SK-N-MC (cell line): ENCODE measurements at regions not wholly inside any gene's neighbourhood (a gene's known extent, or its start where the extent isn't known, plus 50 kb on each side); places are given as distances from the start of the nearest gene placed in this dataset.

Experiments used
- EZH2 ChIP-seq: fragments of 200-600 bp; sonication (generic); IDR thresholded peaks from one replicate; pipeline ENCODE4 v1.6.1; 2017; ENCODE audit warnings: antibody characterized with exemption
- FOXP2 ChIP-seq: optimal IDR thresholded peaks from 2 replicates; pipeline ENCODE3; 2011; ENCODE audit warnings: mild to moderate bottlenecking, moderate library complexity; ENCODE audit not compliant: insufficient read depth; ENCODE audit errors: extremely low read length, control extremely low read depth
- POLR2AphosphoS5 ChIP-seq: IDR thresholded peaks from 2 replicates; pipeline ENCODE4 v1.6.1; 2012; ENCODE audit warnings: mild to moderate bottlenecking, low read depth, low read length, borderline replicate concordance

GRCh38 chr5:28369418-28369817, 1331.0 kb upstream of the CDH9 start:
- TF ChIP-seq EZH2 (no peak), POLR2AphosphoS5 (no peak), FOXP2 (no peak)
